SK-N-MC (cell line): ENCODE measurements at regions not wholly inside any gene's neighbourhood (a gene's known extent, or its start where the extent isn't known, plus 50 kb on each side); places are given as distances from the start of the nearest gene placed in this dataset.
"Not testable (repeated sequence)": the region's sequence is repeated elsewhere in the genome, so short reads cannot be mapped to it uniquely, and the experiment has no call there.

Experiments
- DNase-seq: peaks from one replicate; pipeline ENCODE4 v3.0.0-alpha.2; 2011; ENCODE audit warnings: low read depth, low spot score
- H3K27ac ChIP-seq: fragments of 200-600 bp; sonication (generic); 2 replicates; pipeline ENCODE4 v1.5.1; 2016; ENCODE audit warnings: mixed run types
- H3K36me3 ChIP-seq: fragments of 200-600 bp; sonication (generic); 2 replicates; pipeline ENCODE4 v1.6.1; 2017; ENCODE audit warnings: antibody characterized with exemption, low read length, mixed read lengths; ENCODE audit not compliant: insufficient read depth
- H3K4me3 ChIP-seq: fragments of 200-600 bp; sonication (generic); 2 replicates; pipeline ENCODE4 v1.5.1; 2016
- H3K9ac ChIP-seq: fragments of 200-600 bp; sonication (generic); 2 replicates; pipeline ENCODE4 v1.8.0; 2017; ENCODE audit warnings: mixed run types, mixed read lengths; ENCODE audit not compliant: insufficient read length
- H3K9me3 ChIP-seq: fragments of 200-600 bp; sonication (generic); 2 replicates; pipeline ENCODE4 v1.6.1; 2017; ENCODE audit warnings: low read depth, mild to moderate bottlenecking, antibody characterized with exemption, low read length, moderate library complexity, mixed read lengths
- EZH2 ChIP-seq: fragments of 200-600 bp; sonication (generic); IDR thresholded peaks from one replicate; pipeline ENCODE4 v1.6.1; 2017; ENCODE audit warnings: antibody characterized with exemption
- FOXP2 ChIP-seq: optimal IDR thresholded peaks from 2 replicates; pipeline ENCODE3; 2011; ENCODE audit warnings: mild to moderate bottlenecking, moderate library complexity; ENCODE audit not compliant: insufficient read depth; ENCODE audit errors: extremely low read length, control extremely low read depth
- POLR2AphosphoS5 ChIP-seq: IDR thresholded peaks from 2 replicates; pipeline ENCODE4 v1.6.1; 2012; ENCODE audit warnings: mild to moderate bottlenecking, low read depth, low read length, borderline replicate concordance

GRCh38 chr10:129203819-129204218 is 263.2 kb upstream of the MGMT start:
- no peak for DNase-seq
- no peaks in the 10 kb centered on the region for H3K9me3 ChIP-seq
- H3K4me3 ChIP-seq: no peak overlapping the region
- no peak for TF ChIP-seq FOXP2
- no peak for TF ChIP-seq POLR2AphosphoS5
- TF ChIP-seq EZH2: no peak
- no peak overlapping the region for H3K27ac ChIP-seq
- no peak overlapping the region for H3K9ac ChIP-seq
- H3K36me3 ChIP-seq: no peaks in the 10 kb centered on the region

- no peak overlapping the region for H3K9ac ChIP-seq
- DNase-seq: no peak
- H3K9me3 ChIP-seq: no peaks in the 10 kb centered on the region
- no peak for TF ChIP-seq POLR2AphosphoS5
- no peak overlapping the region for H3K4me3 ChIP-seq
- H3K27ac ChIP-seq: no peak overlapping the region
- H3K36me3 ChIP-seq: no peaks in the 10 kb centered on the region
Measured at GRCh38 chr10:129207297-129207696, 259.7 kb upstream of the MGMT start.

- no peaks in the 10 kb centered on the region for H3K9me3 ChIP-seq
- H3K27ac ChIP-seq: no peak overlapping the region
- H3K9ac ChIP-seq: no peak overlapping the region
- DNase-seq: no peak
- H3K36me3 ChIP-seq: no peaks in the 10 kb centered on the region
- H3K4me3 ChIP-seq: no peak overlapping the region
- TF ChIP-seq POLR2AphosphoS5 (no peak), EZH2 (no peak), FOXP2 (no peak)
Measured at GRCh38 chr10:129210876-129211275, 256.2 kb upstream of the MGMT start.

GRCh38 chr10:129213256-129213655 is 253.8 kb upstream of the MGMT start:
- TF ChIP-seq FOXP2: no peak
- no peak for TF ChIP-seq POLR2AphosphoS5
- TF ChIP-seq EZH2: no peak

GRCh38 chr10:129213996-129214395 is 253.0 kb upstream of the MGMT start:
- H3K9ac ChIP-seq, H3K27ac ChIP-seq, DNase-seq, H3K36me3 ChIP-seq, H3K9me3 ChIP-seq, H3K4me3 ChIP-seq: not testable (repeated sequence)

More at GRCh38 chr10:129213256-129213655, 253.8 kb upstream of the MGMT start:
- H3K9me3 ChIP-seq: no peaks in the 10 kb centered on the region
- H3K4me3 ChIP-seq: no peak overlapping the region
- no peaks in the 10 kb centered on the region for H3K36me3 ChIP-seq
- H3K27ac ChIP-seq: no peak overlapping the region
- H3K9ac ChIP-seq: no peak overlapping the region
- DNase-seq: no peak

- Histone ChIP-seq H3K9me3 (no peaks in the 10 kb centered on the region), H3K27ac (no peak overlapping the region), H3K36me3 (no peaks in the 10 kb centered on the region), H3K9ac (no peak overlapping the region), H3K4me3 (no peak overlapping the region)
- TF ChIP-seq POLR2AphosphoS5: no peak
- no peak for TF ChIP-seq FOXP2
- no peak for TF ChIP-seq EZH2
- DNase-seq: no peak
Measured at GRCh38 chr10:129219364-129219763, 247.7 kb upstream of the MGMT start.

GRCh38 chr10:129222436-129222835 is 244.6 kb upstream of the MGMT start:
- no peak for TF ChIP-seq EZH2
- no peak for TF ChIP-seq FOXP2
- TF ChIP-seq POLR2AphosphoS5: no peak
- no peak for DNase-seq
- Histone ChIP-seq H3K4me3 (no peak overlapping the region), H3K36me3 (no peaks in the 10 kb centered on the region), H3K9me3 (no peaks in the 10 kb centered on the region), H3K27ac (no peak overlapping the region), H3K9ac (no peak overlapping the region)

- Histone ChIP-seq H3K9ac (no peak overlapping the region), H3K27ac (no peak overlapping the region), H3K4me3 (no peak overlapping the region), H3K36me3 (no peaks in the 10 kb centered on the region), H3K9me3 (no peaks in the 10 kb centered on the region)
- DNase-seq: no peak
- TF ChIP-seq EZH2 (no peak), POLR2AphosphoS5 (no peak), FOXP2 (no peak)
Measured at GRCh38 chr10:129223363-129223762, 243.7 kb upstream of the MGMT start.

GRCh38 chr10:129224065-129224464 is 243.0 kb upstream of the MGMT start:
- DNase-seq: no peak
- TF ChIP-seq POLR2AphosphoS5 (no peak), FOXP2 (no peak), EZH2 (no peak)
- Histone ChIP-seq H3K9me3 (no peaks in the 10 kb centered on the region), H3K27ac (no peak overlapping the region), H3K4me3 (no peak overlapping the region), H3K9ac (no peak overlapping the region), H3K36me3 (no peaks in the 10 kb centered on the region)
